ENCODE measurements at regions not wholly inside any gene's neighbourhood (a gene's known extent, or its start where the extent isn't known, plus 50 kb on each side); places are given as distances from the start of the nearest gene placed in this dataset.
A peak's percentile ranks its signal among the peaks of the same experiment; 100 is the strongest.

DNA sequence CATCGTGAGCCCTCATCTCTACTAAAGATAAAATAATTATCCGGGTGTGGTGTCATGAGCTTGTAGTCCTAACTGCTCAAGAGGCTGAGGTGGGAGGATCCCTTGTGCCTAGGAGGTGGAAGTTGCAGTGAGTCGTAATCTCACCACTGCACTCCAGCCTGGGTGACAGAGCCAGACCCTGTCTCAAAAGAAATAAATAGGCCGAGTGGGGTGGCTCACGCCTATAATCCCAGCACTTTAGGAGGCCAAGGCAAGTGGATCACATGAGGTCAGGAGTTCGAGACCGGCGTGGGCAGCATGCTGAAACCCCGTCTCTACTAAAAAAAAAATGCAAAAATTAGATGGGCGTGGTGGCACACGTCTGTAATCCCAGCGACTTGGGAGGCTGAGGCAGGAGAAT lies 70.9 kb downstream of the RESF1 start:
- Histone ChIP-seq H3K9me3 (ENCODE audit: control insufficient read depth, insufficient read depth, low read depth, low read length) (no peaks in the 10 kb centered on the region; the same call in 1 of the 2 replicates), H3K4me1 (ENCODE audit: control insufficient read depth, insufficient read depth, low read length) (peaks cover 35% of the 10 kb centered on the region)

DNA sequence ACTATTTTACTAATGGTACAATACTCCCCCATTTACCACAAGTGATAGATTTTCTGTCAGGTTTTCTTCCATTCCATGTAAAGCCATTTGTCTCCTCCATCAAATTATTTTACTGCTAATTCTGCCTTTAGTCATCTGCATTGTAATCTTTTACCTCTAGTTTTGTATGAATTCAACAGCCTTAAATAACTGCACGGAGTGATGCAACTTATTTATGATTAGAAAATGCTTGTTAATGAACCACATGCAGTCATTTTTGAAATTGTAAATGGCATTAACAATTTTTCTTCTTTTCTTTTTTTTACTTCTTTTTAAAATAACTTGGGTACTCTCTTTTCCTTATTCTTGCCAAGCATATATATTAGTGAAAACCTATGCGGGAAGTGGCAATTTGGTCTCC lies 71.5 kb downstream of the RESF1 start:
- Histone ChIP-seq H3K9ac (ENCODE audit: low read length) (no peak overlapping the region), H3K27me3 (ENCODE audit: control insufficient read depth, insufficient read depth, low read length) (no peaks in the 10 kb centered on the region), H3K4me1 (ENCODE audit: control insufficient read depth, insufficient read depth, low read length) (peaks cover 32% of the 10 kb centered on the region), H3K27ac (ENCODE audit: low read depth, low read length) (no peak overlapping the region), H3K36me3 (ENCODE audit: control insufficient read depth, insufficient read depth, low read length) (no peaks in the 10 kb centered on the region), H3K9me3 (ENCODE audit: control insufficient read depth, insufficient read depth, low read depth, low read length) (no peaks in the 10 kb centered on the region; the same call in 1 of the 2 replicates), H3K4me3 (ENCODE audit: low read depth, low read length) (no peak overlapping the region)

More for the DNA sequence above, 70.9 kb downstream of the RESF1 start:
- no peak overlapping the region for H3K9ac ChIP-seq (ENCODE audit: low read length)
- H3K4me3 ChIP-seq (ENCODE audit: low read depth, low read length): no peak overlapping the region
- no peak overlapping the region for H3K27ac ChIP-seq (ENCODE audit: low read depth, low read length)
- H3K36me3 ChIP-seq (ENCODE audit: control insufficient read depth, insufficient read depth, low read length): no peaks in the 10 kb centered on the region
- H3K27me3 ChIP-seq (ENCODE audit: control insufficient read depth, insufficient read depth, low read length): no peaks in the 10 kb centered on the region

DNA sequence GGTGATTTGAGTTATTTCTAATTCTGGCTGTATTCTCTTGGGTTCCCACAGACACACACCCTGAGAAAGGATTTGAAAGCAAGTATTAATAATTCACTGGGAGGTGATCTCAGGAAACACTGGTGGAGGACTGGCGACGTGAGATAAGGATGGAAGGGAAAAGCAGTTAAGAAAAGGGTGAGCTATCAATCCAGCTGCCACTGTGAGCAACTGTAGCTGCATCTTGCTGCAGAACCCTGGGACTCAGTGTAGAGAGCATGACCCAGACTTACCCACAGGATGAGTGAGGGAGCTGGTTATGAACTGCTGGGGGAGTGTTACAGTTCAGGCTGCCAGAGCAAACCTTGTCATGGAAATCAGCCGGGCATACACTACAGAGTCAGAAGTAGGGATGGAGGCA lies 71.9 kb downstream of the RESF1 start:
- Histone ChIP-seq H3K9me3 (ENCODE audit: control insufficient read depth, insufficient read depth, low read depth, low read length) (no peaks in the 10 kb centered on the region; the same call in 1 of the 2 replicates), H3K4me1 (ENCODE audit: control insufficient read depth, insufficient read depth, low read length) (peaks cover 32% of the 10 kb centered on the region), H3K27me3 (ENCODE audit: control insufficient read depth, insufficient read depth, low read length) (no peaks in the 10 kb centered on the region), H3K9ac (ENCODE audit: low read length) (no peak overlapping the region), H3K36me3 (ENCODE audit: control insufficient read depth, insufficient read depth, low read length) (no peaks in the 10 kb centered on the region), H3K27ac (ENCODE audit: low read depth, low read length) (no peak overlapping the region), H3K4me3 (ENCODE audit: low read depth, low read length) (no peak overlapping the region)

DNA sequence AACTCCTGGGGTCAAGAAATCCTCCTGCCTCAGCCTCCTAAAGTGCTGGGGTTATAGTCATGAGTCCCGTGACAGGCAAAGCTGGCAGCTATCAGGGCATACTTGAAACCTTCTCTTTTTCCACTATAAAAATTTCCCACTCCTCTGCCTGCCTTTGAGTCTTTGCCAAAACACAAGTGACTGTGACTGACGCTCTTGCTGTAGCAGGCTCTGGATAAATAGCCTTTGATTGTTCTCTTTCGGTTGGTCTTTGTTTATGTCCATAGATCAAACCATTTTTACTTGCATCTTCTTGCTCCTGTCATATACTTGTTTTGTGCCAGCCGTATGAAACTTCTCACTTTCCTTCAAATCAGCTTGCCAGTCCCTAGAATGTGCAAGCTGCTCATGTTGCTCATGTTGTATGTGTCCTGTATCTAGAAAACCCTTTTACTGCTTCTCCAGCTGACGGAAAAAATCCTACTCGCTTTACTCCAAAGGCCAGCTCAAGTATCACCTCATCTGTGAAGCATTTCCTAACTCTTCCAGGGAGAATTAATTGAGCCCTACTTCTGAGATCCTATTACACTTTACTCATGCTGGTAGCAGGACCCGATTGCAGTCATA lies 73.1 kb downstream of the RESF1 start:
- H3K4me3 ChIP-seq (ENCODE audit: low read depth, low read length): no peak overlapping the region
- H3K9ac ChIP-seq (ENCODE audit: low read length): no peak overlapping the region
- H3K27ac ChIP-seq (ENCODE audit: low read depth, low read length): peak overlapping the region; percentile 9; the same call in 1 of the 2 replicates
- no peaks in the 10 kb centered on the region for H3K36me3 ChIP-seq (ENCODE audit: control insufficient read depth, insufficient read depth, low read length)
- peaks cover 27% of the 10 kb centered on the region for H3K4me1 ChIP-seq (ENCODE audit: control insufficient read depth, insufficient read depth, low read length)
- no peaks in the 10 kb centered on the region; the same call in 1 of the 2 replicates for H3K9me3 ChIP-seq (ENCODE audit: control insufficient read depth, insufficient read depth, low read depth, low read length)
- H3K27me3 ChIP-seq (ENCODE audit: control insufficient read depth, insufficient read depth, low read length): no peaks in the 10 kb centered on the region

DNA sequence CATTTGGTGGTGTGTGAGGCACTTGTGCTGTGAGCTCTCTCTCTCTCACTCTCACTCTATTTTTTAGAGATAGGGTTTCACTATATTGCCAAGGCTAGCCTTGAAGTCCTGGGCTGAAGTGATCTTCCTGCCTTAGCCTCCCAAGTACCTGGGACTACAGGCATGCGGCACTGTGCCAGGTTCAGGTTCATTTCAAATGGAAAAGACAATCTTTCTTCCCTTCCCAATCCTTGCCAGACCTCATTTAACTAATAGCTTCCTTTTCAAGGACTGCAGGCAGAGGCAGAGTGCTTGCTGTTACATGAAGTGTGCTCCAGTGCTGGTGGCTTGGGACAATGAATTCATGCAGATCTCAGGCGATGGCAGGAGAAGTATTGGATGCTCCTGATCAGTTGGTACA lies 73.2 kb upstream of the BICD1 start:
- Histone ChIP-seq H3K4me3 (ENCODE audit: low read depth, low read length) (no peak overlapping the region), H3K27me3 (ENCODE audit: control insufficient read depth, insufficient read depth, low read length) (no peaks in the 10 kb centered on the region), H3K9me3 (ENCODE audit: control insufficient read depth, insufficient read depth, low read depth, low read length) (no peaks in the 10 kb centered on the region; the same call in 1 of the 2 replicates), H3K27ac (ENCODE audit: low read depth, low read length) (peak overlapping the region; percentile 48; the same call in 1 of the 2 replicates), H3K4me1 (ENCODE audit: control insufficient read depth, insufficient read depth, low read length) (peaks cover 26% of the 10 kb centered on the region), H3K36me3 (ENCODE audit: control insufficient read depth, insufficient read depth, low read length) (no peaks in the 10 kb centered on the region), H3K9ac (ENCODE audit: low read length) (peak overlapping the region; percentile 25)

DNA sequence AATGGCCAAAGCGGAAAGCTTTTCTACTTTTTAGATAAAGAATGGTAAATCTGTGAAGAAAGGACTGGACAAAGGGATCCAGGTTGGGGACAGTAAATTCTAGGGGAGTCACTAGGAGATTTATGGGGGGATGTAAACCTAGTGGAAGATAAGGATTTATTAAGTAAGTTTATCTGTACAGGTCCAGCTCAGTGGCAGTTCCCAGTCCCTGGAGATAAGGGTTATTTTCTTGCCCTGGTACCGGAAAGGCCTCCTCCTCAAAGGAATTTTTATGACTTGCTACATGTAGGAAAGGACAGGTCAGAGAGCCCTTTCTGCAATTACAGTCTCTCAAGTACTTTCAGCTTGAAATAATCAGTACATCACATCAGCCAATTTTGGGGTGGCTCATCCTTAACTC lies 72.6 kb upstream of the BICD1 start:
- Histone ChIP-seq H3K27me3 (ENCODE audit: control insufficient read depth, insufficient read depth, low read length) (no peaks in the 10 kb centered on the region), H3K9ac (ENCODE audit: low read length) (no peak overlapping the region), H3K4me1 (ENCODE audit: control insufficient read depth, insufficient read depth, low read length) (peaks cover 29% of the 10 kb centered on the region), H3K36me3 (ENCODE audit: control insufficient read depth, insufficient read depth, low read length) (no peaks in the 10 kb centered on the region), H3K9me3 (ENCODE audit: control insufficient read depth, insufficient read depth, low read depth, low read length) (no peaks in the 10 kb centered on the region), H3K27ac (ENCODE audit: low read depth, low read length) (peak overlapping the region; percentile 48; the same call in 1 of the 2 replicates), H3K4me3 (ENCODE audit: low read depth, low read length) (no peak overlapping the region)

DNA sequence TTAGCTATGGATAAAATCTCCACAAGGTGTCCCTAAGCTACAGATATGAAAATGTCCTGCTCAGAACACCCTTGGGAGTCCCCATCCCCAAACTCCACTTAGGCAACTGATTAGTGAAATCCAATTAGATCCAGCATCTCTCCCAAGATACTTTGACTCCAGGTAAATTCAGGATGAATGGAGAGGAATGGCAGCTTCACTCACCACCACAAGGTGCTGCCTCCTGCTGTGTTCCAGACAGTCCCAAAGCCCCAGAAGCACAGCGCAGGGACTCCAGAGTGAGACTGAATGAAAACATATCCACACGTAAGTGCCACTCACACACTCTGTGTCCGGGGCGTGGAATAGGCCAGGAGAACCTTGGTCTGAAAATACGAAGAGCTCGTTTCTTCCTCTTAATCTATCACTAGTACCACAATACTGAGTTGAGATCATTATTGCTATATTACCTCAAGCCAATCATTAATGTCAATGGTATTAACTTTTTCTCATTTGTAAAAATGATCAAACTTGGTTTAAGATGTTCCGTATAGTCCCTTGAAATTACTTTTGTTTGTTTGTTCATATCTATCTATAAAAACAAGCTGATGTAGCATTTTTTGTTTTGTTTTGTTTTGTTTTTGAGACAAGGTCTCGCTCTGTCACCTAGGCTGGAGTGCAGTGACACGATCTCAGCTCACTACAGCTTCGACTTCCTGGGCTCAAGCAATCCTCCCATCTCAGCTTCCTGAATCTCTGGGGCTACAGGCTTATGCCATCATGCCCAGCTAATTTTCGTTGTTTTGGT lies 70.0 kb upstream of the BICD1 start:
- Histone ChIP-seq H3K9me3 (ENCODE audit: control insufficient read depth, insufficient read depth, low read depth, low read length) (peaks cover under 1% of the 10 kb centered on the region; the same call in 1 of the 2 replicates), H3K27ac (ENCODE audit: low read depth, low read length) (no peak overlapping the region), H3K4me3 (ENCODE audit: low read depth, low read length) (no peak overlapping the region), H3K36me3 (ENCODE audit: control insufficient read depth, insufficient read depth, low read length) (no peaks in the 10 kb centered on the region), H3K4me1 (ENCODE audit: control insufficient read depth, insufficient read depth, low read length) (peaks cover 38% of the 10 kb centered on the region), H3K27me3 (ENCODE audit: control insufficient read depth, insufficient read depth, low read length) (no peaks in the 10 kb centered on the region), H3K9ac (ENCODE audit: low read length) (no peak overlapping the region)

DNA sequence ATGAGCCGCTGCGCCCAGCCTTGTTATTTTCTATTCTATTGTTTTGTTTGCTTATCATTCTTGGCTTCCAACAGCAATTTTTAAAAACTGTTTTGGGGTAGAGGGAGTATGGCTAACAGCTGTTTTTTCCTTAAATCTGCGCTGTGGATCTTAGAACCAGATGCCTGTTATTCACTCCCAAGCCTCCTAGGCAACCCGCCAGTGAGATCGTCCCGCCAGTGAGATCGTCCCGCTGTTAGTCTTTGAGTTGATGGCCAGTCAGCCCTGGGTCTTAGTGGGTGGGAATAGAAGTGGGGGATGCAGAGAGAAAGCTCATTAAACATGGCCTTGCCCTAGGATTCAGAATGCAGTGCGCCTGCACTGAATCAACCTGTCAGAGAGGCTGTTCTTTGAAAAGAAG lies 67.3 kb upstream of the BICD1 start:
- Histone ChIP-seq H3K4me1 (ENCODE audit: control insufficient read depth, insufficient read depth, low read length) (peaks cover 20% of the 10 kb centered on the region), H3K27ac (ENCODE audit: low read depth, low read length) (no peak overlapping the region), H3K4me3 (ENCODE audit: low read depth, low read length) (no peak overlapping the region), H3K9me3 (ENCODE audit: control insufficient read depth, insufficient read depth, low read depth, low read length) (peaks cover 23% of the 10 kb centered on the region), H3K9ac (ENCODE audit: low read length) (no peak overlapping the region), H3K36me3 (ENCODE audit: control insufficient read depth, insufficient read depth, low read length) (no peaks in the 10 kb centered on the region), H3K27me3 (ENCODE audit: control insufficient read depth, insufficient read depth, low read length) (no peaks in the 10 kb centered on the region)

DNA sequence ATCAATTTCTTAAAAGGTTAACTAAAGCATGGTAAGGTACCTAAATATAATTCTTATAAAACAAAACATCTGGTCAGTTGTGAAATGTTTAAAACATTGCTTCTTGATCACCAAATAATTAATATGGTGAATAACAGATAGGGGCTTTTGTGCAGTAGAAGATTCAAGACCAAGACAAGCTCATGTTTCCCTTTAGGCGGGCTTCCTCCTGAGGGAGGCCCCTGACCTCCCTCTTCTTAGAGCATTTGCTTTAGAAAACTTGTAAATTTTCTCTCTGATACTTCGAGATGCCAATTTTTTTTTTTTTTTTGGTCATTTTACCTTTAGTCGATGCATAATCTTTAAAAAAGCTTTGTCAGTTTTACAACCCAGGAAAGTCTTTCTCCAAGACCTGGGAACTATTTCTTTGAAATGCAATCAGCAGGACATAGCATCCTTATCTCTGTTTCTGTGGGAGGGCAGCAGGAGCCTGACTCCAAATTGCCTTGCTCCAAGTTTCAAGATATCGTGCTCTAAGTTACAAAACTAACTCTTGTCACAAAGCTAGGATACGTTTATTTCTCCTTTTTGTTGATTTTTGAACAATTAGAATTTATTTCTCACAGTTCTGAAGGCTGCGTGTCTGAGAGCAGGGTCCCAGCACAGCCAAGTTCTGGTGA lies 66.6 kb upstream of the BICD1 start:
- H3K4me3 ChIP-seq (ENCODE audit: low read depth, low read length): no peak overlapping the region
- H3K9me3 ChIP-seq (ENCODE audit: control insufficient read depth, insufficient read depth, low read depth, low read length): peaks cover 28% of the 10 kb centered on the region
- no peaks in the 10 kb centered on the region for H3K36me3 ChIP-seq (ENCODE audit: control insufficient read depth, insufficient read depth, low read length)
- H3K9ac ChIP-seq (ENCODE audit: low read length): peak overlapping the region; percentile 61
- H3K27me3 ChIP-seq (ENCODE audit: control insufficient read depth, insufficient read depth, low read length): no peaks in the 10 kb centered on the region
- peak overlapping the region; percentile 46; the same call in 1 of the 2 replicates for H3K27ac ChIP-seq (ENCODE audit: low read depth, low read length)
- peaks cover 20% of the 10 kb centered on the region for H3K4me1 ChIP-seq (ENCODE audit: control insufficient read depth, insufficient read depth, low read length)

DNA sequence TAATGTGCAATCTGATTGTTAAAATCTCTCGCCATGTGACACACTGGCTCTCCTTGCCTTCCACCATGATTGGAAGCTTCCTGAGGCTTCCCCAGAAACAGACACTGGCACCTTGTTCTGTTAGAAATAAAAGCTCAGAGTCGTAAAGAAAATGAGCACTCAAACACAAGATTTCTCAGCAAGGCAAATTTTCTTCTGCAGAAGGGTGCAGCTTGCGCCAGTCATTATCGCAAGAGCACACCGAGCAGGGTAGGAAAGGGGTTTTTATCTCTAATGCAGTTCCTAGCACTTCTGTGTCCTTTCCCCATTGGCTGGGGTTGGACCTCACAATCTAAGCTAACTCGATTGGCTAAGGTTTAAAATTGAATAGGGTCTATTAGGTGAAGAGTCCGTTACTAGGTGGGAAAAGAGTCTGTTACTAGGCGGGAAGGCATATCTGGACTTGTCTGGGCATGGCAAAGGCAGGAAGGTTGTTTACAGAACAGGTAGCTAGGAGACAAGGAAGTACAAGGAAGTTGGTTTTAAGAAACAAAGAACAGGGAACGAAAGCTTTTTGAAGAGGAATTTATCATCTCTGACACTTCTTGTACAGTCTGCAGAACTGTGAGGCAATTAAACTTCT lies 62.6 kb upstream of the BICD1 start:
- H3K36me3 ChIP-seq (ENCODE audit: control insufficient read depth, insufficient read depth, low read length): no peaks in the 10 kb centered on the region
- H3K9me3 ChIP-seq (ENCODE audit: control insufficient read depth, insufficient read depth, low read depth, low read length): peaks cover 49% of the 10 kb centered on the region
- no peaks in the 10 kb centered on the region for H3K27me3 ChIP-seq (ENCODE audit: control insufficient read depth, insufficient read depth, low read length)
- peaks cover 17% of the 10 kb centered on the region for H3K4me1 ChIP-seq (ENCODE audit: control insufficient read depth, insufficient read depth, low read length)
- H3K9ac ChIP-seq (ENCODE audit: low read length): no peak overlapping the region
- no peak overlapping the region for H3K4me3 ChIP-seq (ENCODE audit: low read depth, low read length)
- H3K27ac ChIP-seq (ENCODE audit: low read depth, low read length): no peak overlapping the region

Measured in HUES6 (cell line).